ENCODE measurements at regions not wholly inside any gene's neighbourhood (a gene's known extent, or its start where the extent isn't known, plus 50 kb on each side); places are given as distances from the start of the nearest gene placed in this dataset.

- BruUV-seq (replicated peaks) = no TSS peak
- H3K9me3 ChIP-seq (ENCODE audit: control insufficient read depth in 1 of 2, insufficient read depth in 1 of 2, low read depth in 1 of 2, low read length in 2 of 2) = no peaks in the 10 kb centered on the region
- no peak overlapping the region for H3K27ac ChIP-seq (ENCODE audit: low read depth, low read length)
- no peaks in the 10 kb centered on the region for H3K9me2 ChIP-seq (ENCODE audit: insufficient read depth)
- ATAC-seq (no peak), DNase-seq (ENCODE audit: low read depth, low spot score) (no peak)
- H3K27me3 ChIP-seq (ENCODE audit: insufficient read depth, low read length) = 0 out of 2 replicates have a peak, but pooled peaks cover 8% of the 10 kb centered on the region
- no peak overlapping the region for H3K4me2 ChIP-seq (ENCODE audit: low read length)
- no peaks in the 10 kb centered on the region for H3K36me3 ChIP-seq (ENCODE audit: control insufficient read depth in 1 of 2, insufficient read depth in 2 of 2, low read length in 2 of 2)
- no peak overlapping the region for H2AFZ ChIP-seq (ENCODE audit: low read depth, low read length, poor library complexity, severe bottlenecking)
- H3K4me3 ChIP-seq (replicated peaks in 1 of 2; ENCODE audit: low read depth in 1 of 2, low read length in 2 of 2) = no peak overlapping the region
- H4K20me1 ChIP-seq (ENCODE audit: insufficient read depth) = no peaks in the 10 kb centered on the region
- ChIA-PET RAD21 (ENCODE audit: low non-redundant PET in 1 of 2, low total read pairs in 2 of 2, uncharacterized antibody in 2 of 2, unreplicated experiment in 2 of 2) (no interaction called here), CTCF (no interaction called here), POLR2A (no interaction called here)
- no peaks in the 10 kb centered on the region for H3K79me2 ChIP-seq (ENCODE audit: insufficient read depth, low read length)
- H3K9ac ChIP-seq (ENCODE audit: low read length) = no peak overlapping the region
- TF ChIP-seq SIN3A (IDR thresholded peaks at IDR 0.05; ENCODE audit: low read depth) (no peak), ATF3 (IDR thresholded peaks at IDR 0.05) (no peak), JUND (IDR thresholded peaks at IDR 0.05) (no peak), POLR2AphosphoS5 (IDR thresholded peaks at IDR 0.05; ENCODE audit: low read depth, low read length) (no peak), FOSL1 (IDR thresholded peaks at IDR 0.05; ENCODE audit: low read depth) (no peak), ZBTB33 (IDR thresholded peaks at IDR 0.05; ENCODE audit: extremely low read depth, insufficient replicate concordance, low read length) (no peak), YY1 (IDR thresholded peaks at IDR 0.05; ENCODE audit: extremely low read depth, insufficient replicate concordance, low read depth, low read length) (no peak), ZFX (IDR thresholded peaks at IDR 0.05) (no peak), RAD21 (IDR thresholded peaks at IDR 0.05; ENCODE audit: low read depth) (no peak), CBX3 (IDR thresholded peaks at IDR 0.05; ENCODE audit: low read depth) (no peak), EGR1 (IDR thresholded peaks at IDR 0.05; ENCODE audit: low read depth) (no peak), SRF (IDR thresholded peaks at IDR 0.05; ENCODE audit: low read depth) (no peak), POLR2A (IDR thresholded peaks at IDR 0.05; ENCODE audit: borderline replicate concordance, extremely low read depth, insufficient read depth, insufficient read length) (no peak)
- TF ChIP-seq, protein P1, sequence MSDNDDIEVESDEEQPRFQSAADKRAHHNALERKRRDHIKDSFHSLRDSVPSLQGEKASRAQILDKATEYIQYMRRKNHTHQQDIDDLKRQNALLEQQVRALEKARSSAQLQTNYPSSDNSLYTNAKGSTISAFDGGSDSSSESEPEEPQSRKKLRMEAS (IDR thresholded peaks at IDR 0.05) = no peak
- TF ChIP-seq, protein P2, sequence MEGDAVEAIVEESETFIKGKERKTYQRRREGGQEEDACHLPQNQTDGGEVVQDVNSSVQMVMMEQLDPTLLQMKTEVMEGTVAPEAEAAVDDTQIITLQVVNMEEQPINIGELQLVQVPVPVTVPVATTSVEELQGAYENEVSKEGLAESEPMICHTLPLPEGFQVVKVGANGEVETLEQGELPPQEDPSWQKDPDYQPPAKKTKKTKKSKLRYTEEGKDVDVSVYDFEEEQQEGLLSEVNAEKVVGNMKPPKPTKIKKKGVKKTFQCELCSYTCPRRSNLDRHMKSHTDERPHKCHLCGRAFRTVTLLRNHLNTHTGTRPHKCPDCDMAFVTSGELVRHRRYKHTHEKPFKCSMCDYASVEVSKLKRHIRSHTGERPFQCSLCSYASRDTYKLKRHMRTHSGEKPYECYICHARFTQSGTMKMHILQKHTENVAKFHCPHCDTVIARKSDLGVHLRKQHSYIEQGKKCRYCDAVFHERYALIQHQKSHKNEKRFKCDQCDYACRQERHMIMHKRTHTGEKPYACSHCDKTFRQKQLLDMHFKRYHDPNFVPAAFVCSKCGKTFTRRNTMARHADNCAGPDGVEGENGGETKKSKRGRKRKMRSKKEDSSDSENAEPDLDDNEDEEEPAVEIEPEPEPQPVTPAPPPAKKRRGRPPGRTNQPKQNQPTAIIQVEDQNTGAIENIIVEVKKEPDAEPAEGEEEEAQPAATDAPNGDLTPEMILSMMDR (IDR thresholded peaks at IDR 0.05 in 2 of 3, conservative IDR thresholded peaks at IDR 0.05 in 1 of 3; ENCODE audit: borderline replicate concordance in 1 of 3, insufficient read depth in 1 of 3, low read depth in 2 of 3, low read length in 2 of 3) = no peak
- H3K4me1 ChIP-seq (ENCODE audit: control insufficient read depth in 1 of 2, insufficient read depth in 2 of 2, low read length in 2 of 2) = no peaks in the 10 kb centered on the region
- intact Hi-C loops (cut with micrococcal nuclease) = no loop called here
Observed at GRCh38 chr10:43983405-43983804, 334.7 kb upstream of the ZNF32 start.

Data from HCT116 (cell line).